ENCODE measurements at regions not wholly inside any gene's neighbourhood (a gene's known extent, or its start where the extent isn't known, plus 50 kb on each side); places are given as distances from the start of the nearest gene placed in this dataset.
"Not testable (repeated sequence)": the region's sequence is repeated elsewhere in the genome, so short reads cannot be mapped to it uniquely, and the experiment has no call there.

DNA sequence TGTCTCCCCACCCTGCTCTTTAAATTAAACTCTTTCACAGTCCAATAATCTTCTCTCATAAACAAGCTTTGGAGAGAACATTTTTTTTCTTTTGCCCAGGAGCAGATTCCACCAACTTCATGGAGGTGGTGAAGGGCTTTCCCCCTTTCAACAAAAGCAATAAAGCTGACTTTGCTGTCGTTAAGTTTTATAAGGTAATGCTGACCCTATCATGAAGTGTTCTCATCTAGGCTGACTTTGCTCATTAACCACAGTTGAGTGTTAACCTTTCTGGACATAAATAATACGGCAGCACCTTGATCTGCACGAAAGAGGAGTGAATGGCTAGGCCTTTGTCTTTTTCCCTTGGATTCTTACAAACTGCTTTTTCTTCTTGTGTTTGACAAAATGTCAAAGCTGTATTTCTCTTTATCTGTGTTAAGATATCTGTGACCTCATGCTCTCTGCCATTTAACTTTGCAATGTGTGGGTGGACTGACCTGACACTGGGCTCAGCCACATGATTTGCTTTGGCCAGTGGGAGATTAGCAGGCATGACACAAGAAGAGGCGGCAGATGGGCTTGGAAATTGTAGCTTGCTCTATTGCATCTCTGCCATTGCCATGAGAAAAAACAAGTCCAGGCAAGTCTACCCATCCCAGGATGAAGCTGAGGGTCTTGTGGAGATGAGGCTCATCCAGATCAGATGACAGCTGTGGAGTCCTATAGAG, 470.9 kb upstream of the CCDC196 start:
- no peak for DNase-seq (ENCODE audit: low spot score)

DNA sequence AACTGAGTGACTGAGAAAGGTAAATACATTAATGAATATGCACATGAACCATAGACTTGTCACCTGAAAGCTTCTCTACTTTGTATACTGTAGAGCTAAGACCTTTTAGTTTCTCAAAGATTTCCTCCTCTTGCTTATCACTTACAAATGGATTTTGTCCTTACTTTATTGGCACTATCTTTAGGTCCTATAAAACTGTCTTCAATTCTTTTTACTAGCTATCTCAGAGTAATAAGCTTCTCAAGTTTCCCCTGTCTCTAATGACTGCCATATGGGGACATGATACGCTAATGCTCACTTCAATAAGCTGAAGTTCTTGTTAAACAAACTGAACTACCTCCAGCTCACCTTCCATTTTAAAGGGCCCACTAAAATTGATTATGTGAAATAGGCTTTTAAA, 468.2 kb upstream of the CCDC196 start:
- DNase-seq (ENCODE audit: low spot score) = no peak

DNA sequence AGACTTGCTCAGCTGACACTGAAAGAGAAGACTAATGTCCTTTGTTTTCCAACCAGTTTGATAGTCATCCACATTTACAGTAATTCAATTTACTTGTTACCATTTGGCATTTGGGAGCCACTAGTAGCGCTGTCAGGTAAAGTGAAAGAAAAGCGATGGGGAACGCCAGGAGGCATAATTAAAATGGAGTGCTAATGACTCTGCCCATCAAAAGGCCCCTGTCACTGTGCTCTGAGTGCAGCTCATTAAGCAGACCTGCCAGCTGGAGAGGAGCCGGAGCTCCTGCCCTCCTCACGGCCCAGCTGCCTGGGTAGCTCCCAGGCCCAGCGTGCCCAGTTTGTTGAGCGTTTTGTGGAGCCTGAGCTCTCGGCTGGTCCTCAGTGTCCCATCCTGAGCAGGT, 463.6 kb upstream of the CCDC196 start:
- no peak for DNase-seq (ENCODE audit: low spot score)

DNA sequence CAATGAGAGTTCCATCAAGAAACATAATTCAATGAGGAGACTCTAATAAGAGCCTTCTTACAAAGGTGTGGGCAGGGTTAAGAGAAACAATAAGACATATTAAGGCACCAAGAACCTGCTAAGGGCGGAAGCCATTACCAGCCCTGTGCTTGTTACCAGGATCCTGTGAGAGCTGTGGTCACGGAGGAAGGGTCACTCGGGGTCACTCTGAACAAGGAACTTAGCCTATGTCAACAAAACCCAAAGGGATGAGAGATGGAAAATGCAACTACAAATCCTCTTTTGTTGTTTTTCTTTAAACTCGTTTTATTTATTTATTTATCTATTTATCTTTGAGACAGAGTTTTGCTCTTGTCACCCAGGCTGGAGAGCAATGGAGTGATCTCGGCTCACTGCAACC, 460.4 kb upstream of the CCDC196 start:
- no peak for DNase-seq (ENCODE audit: low spot score)

DNA sequence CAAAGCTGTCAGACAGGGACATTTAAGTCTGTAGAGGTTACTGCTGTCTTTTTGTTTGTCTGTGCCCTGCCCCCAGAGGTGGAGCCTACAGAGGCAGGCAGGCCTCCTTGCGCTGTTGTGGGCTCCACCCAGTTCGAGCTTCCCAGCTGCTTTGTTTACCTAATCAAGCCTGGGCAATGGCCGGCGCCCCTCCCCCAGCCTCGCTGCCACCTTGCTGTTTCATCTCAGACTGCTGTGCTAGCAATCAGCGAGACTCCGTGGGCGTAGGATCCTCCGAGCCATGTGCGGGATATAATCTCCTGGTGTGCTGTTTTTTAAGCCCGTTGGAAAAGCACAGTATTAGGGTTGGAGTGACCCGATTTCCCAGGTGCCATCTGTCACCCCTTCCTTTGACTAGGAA, 454.2 kb upstream of the CCDC196 start:
- DNase-seq (ENCODE audit: low spot score) = not testable (repeated sequence)

DNA sequence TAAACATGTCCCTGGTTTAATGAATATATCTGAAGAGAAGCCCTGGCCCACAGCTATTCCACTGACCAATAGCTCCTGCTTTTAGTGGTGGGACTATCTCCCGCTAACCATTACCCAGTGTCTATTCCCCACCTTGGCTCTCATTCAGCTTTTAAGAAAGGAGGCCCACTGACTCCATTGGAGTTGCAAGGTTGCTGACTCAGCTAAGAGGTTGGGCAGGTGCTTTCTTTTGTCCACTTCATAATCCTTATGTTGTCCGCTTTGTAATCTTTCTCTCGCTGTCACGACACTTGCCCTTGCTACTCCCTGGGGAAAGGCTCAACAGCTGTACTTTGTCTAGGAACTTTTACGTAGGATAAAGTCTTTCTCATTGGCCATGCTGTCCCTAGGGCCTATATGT, 453.4 kb upstream of the CCDC196 start:
- DNase-seq (ENCODE audit: low spot score) = no peak

DNA sequence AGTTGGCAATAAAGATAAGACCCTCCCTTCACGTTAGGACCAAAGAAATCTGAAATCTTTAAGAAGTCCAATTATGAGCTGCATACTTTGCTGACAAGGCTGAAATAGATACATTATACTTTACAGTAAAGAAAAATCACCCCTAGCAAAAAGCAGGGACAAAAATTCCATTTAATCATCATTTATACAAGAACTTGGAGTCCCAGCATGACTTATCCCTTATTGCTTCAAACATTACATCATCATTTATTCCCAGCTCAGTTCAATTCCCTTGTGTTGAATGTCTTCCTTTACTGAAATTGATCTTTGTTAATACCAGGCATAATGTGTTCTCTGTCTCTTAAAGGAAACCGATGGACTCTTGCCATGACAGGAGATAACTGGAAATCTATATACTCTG, 449.6 kb upstream of the CCDC196 start:
- no peak for DNase-seq (ENCODE audit: low spot score)

DNA sequence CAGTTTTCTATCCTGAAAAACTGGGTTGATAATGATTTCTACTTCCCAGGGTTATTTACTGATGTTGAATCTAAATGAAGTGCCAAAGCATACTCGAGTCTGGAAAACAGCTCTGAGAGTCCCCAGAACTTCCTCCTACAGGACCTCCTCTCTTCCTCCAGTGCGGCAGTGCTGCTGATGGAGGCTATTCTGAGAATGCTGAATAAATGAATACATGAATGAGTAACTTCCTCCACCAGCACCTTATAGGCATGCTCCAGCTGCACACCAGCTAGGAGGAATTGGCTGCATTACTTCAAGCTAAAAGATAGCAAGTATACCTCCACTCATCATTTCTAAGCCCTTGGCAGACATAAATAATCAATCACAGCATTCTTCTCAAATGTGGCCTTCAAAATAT, 448.8 kb upstream of the CCDC196 start:
- DNase-seq (ENCODE audit: low spot score) = peak; percentile 15

DNA sequence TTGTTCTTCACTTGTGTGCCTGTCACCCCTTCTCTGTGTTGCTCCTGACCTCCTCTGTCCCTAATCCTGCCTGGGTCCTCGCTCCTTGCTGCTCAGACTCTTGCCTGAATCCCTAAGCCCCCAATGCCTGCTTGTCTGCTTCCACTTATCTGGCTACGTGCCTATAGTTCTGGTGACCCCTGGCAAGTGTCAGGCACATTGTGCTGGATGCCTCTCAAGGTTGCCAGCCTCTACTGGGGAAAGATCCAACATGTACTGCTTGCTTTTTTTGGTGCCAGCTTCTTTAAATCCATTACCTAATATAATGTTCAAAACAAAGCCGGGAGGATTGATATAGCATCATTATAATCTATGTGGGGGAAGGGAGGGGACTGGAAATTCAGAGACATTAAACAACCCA, 448.0 kb upstream of the CCDC196 start:
- no peak for DNase-seq (ENCODE audit: low spot score)

DNA sequence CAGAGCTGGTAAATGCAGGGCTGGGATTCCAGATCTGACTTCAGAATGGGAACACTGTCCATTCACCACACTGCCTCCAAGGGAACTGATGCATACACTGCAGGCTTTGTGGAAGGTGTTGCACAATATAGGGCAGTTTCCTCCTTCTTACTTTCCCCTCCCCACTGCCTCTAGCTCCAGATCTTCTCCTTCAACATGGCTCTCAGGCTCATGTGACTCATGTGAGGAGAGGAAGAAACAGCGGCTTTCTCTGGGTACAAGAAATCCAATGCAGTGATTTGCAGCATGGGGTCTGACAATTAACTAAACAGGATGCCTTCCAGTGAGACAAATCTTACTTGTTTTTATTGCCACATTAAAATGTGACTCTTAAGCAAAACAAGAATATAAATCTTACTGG, 447.6 kb upstream of the CCDC196 start:
- DNase-seq (ENCODE audit: low spot score) = no peak

DNA sequence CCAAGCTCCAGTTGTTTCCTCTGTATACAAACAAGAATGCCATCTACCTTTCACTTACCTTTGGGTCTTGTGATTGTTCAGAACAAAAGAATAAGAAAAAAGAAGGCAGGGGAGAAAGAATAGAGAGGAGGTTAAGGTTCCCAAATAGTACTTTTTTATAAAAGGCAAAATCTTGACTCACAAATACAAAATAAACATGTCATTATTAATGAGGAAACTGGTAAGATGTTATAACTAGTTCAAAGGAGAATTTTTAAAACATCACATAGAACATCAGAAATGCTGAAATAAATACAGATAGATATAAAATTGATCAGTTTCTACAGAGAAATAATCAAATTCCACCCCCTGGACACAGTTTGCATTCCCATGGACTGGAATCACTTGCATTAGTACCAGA, 446.7 kb upstream of the CCDC196 start:
- no peak for DNase-seq (ENCODE audit: low spot score)

DNA sequence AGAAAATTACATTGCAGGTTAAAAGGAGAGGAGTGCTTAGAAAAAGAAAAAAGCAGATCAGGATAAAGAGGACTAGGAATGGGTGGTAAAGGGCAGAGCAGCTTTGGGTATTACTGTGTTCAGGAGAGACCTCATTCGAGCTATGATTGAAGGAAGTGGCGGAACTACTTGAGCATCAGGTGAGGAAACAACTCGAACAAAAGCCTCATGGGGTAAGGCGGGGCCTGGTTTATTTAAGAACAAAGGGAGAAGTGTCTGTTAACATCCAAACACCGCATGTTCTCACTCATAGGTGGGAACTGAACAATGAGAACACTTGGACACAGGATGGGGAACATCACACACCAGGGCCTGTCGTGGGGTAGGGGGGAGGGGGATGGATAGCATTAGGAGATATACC, 444.6 kb upstream of the CCDC196 start:
- DNase-seq (ENCODE audit: low spot score) = no peak

DNA sequence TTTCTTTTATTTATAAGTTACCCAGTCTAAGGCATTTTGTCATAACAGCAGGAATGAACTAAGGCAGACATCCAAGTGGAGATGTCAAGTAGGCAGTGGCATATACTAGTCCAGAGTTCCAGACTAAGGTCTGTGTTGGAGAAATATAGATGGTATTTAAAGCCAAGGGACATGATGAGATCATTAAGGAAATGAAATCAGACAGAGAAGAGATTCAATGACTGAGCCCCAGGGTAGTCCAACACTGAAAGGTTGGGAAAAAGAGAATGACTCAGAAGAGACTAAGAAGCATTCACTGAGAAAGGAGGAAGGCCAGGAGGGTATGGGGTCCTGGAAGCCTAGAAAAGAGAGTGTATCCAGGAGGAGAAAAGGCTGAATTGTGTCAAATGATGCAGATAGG, 442.2 kb upstream of the CCDC196 start:
- DNase-seq (ENCODE audit: low spot score) = no peak

DNA sequence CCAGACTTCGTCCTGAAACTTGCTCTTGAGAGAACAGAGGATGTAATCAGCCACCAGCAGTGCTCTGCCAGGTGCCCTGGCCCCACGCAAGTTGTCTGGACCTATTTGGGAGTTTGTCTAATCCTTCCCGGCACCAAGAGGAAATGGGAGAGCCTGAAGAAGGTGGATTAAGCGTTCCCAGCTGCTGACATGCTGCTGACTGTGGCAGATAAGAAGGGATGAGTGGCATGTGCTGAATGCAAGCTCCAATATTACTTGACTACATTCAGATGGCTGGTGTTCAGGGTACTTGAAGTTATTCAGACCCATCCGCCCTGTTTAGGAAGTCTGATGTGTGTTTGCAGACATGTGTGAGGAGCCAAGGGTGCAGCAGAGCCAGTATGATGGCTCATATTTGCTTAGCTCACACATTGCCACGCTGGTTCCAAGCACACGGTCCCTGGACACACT, 440.6 kb upstream of the CCDC196 start:
- no peak for DNase-seq (ENCODE audit: low spot score)

DNA sequence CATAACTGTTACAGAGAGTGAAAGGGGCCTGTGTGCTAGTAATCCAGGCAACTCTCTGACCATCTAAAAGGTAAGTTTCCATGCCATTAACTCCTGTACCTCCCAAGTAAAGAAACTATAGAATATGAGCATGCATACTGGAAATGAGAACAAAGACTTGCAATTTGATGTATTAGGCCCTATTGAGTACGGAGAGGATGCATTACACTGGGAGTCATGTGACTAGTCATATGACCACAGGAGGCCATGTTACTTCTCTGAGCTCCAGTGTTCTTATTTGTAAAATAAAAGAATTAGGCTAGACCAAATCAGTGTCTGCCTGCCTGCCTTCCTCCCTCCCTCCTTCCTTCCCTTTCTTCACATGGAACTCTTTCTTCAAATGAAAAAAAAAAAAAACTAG, 440.1 kb upstream of the CCDC196 start:
- no peak for DNase-seq (ENCODE audit: low spot score)

DNA sequence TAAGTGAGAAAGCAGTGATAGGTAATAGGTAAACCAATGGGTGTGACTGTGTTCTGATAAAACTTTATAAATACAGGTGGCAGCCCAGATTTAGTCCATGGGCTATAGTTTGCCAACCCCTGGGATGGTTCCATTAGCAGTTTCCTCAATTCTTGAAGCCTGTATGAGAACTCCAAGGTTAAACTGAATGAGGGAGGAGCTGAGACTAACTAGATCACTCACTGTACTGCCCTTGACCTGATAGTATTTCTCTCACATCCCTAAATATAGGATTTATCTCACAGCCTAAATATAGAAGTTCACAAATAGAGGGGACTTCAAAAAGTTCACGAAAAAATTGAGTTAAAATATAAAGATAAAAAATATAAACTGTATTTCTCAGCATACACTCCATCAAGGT, 439.6 kb upstream of the CCDC196 start:
- no peak for DNase-seq (ENCODE audit: low spot score)

DNA sequence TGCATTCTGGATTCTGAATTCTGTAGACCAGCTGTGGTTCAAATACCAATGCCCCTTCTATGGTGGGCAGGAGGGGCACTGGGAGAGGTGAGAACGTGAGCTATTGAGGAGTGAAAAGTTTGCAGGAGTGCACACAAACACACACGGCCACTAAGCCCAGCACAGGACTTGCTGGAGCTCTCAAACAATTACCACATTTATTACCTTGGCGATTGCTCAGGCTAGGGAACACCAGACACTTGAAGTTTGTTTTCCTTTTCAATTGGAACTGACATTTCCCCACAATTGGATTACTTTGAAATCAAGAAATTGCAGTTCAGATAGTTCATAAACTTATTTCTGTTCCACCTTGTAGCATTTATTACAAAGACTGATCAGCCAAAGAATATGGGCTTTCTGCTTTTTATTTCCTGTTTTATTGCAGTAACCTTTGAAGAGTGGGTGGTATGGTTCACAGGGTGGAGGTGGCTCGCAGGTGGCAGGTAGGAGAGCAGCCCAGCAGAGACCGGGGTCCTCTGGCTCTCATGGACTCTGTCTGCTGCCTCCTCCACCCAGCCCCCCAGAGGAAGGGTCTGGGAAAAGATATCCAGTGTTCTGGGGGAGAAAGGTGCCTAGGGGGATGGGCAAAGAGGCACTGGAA, 429.8 kb upstream of the CCDC196 start:
- no peak for DNase-seq (ENCODE audit: low spot score)

DNA sequence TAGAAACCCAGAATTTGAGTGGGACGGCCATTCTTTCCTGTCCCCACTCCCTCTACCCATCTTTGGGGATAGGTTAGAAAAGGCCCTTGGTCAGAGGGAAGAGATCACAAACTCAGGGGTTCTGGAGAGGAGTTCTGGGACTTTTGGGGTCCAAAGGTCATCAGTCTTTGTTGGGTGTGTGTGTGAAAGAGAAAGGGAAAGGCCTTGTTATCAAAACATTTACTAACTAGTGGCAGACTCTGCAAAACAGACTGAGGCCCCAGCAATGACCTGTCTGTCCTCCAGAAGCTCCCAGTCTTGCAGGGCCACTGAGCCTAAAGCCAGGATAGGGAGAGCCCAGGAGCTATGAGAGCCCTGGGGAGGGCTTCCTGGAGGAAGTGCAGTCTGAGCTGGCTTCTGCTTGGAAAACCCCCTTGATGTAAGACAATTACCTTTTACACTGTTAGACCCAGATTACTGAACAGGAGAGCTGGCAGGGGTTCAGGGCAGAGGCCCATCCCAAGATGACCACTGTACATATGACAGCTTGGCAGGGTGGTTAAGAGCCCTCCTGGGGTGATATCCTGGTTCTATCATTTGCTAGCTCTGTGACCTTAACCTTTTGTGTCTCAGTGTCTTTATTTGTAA, 429.1 kb upstream of the CCDC196 start:
- no peak for DNase-seq (ENCODE audit: low spot score)

DNA sequence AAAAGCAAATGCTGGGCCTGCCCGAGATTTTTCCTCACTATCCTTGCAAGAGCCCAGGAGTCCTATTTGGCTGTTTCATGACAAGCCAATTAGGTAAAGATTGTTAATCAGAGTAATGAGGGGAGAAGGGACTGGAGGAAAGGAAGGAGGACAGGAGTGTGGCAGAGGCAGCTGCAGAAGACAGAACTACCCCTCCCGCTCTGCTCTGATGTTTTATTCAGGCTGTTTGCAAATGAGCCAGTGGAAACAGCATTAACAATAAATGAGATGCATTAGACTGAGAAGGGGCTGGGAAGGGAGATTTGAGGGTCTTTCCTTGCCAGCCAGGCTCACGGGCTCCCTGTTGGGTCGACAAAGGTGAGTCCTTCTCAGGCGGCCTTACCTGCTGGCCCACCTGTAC, 421.0 kb upstream of the CCDC196 start:
- DNase-seq (ENCODE audit: low spot score) = no peak

DNA sequence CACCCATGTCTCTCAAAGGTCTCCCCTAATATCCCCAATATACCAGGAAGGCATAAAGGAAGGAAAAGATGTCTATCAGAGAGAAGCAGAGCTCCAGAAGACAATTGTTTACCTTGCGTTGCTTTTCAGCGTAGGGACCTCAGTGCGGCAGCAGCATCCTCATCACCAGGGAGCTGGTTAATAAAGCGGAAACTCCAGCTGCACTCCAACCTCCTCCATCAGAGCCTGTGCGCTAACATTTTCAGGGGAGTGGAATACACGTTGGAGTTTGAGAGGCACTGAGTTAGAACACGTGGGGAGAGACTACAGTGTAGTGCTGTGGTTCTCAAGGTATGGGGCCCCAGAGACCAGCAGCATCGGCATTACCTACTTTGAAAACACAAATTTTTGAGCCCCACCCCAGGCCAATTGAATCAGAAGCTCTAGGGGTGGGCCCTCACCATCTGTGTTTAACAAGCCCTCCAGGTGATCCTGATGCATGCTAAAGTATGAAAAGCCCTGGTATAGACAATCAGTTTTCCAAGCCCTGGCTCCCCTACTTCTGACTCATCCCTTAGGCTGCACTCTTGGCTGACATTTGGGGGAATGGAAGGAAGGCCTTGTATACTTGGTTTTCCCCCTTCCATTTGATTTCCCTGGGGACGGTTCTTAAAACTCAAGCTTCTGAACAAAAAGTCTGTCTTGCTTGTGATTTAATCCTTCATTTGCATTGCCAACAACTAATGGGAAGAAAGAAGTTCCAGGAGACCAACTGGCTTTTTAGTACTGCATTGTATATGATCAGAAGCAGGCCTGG, 419.0 kb upstream of the CCDC196 start:
- DNase-seq (ENCODE audit: low spot score) = no peak

DNA sequence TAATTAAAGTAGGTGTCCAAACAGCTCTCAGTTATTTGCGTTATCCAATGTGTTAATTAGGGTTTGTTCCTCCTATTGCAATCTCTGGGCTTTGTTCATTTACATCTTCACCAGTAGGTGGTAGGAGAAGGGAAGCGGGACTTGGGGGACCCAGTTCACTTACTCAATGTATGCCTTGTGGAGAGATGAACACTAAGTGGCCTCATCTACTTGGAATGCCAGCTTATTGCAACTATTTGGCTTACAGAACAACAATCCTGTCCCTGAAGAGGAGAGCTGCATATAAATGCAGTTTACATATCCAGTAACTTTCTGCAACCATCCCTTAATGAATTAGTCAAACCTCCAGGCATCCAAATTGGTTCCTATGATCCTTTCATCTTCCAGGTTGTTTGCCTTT, 417.1 kb upstream of the CCDC196 start:
- no peak for DNase-seq (ENCODE audit: low spot score)

DNA sequence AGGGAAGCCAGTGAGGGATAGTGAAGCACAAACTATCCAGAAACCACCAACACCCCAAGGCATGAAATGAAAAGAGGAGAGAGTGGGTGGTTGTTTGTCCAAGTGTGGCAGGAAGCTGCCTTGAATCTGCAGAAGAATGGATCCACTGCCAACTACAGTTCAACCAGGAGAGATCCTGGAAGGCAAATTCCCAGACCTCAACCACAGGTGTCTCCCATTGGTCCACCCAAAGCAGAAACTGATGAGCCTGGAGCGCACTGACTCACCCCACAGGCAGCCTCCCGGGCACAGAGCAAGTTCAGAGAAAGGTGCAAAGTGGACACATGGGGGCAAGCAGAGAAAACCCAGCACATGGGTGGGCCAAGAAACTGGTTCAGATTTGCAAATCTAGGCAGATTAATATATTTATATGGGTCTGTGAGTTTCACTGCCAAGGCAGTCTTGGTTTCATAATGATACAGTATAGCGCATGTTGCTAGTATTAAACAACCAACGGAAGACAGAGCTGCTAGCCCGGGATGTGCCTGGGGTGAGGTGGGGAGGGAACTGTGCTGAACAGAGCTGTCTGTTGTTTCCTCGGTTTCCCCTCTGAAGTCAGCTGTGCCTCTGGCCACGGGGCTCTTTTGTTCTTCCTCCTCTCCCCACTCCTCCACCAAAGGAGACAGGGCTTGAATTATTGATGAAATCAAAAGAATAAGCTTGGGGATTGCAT, 416.2 kb upstream of the CCDC196 start:
- DNase-seq (ENCODE audit: low spot score) = no peak
